ENCODE measurements at regions not wholly inside any gene's neighbourhood (a gene's known extent, or its start where the extent isn't known, plus 50 kb on each side); places are given as distances from the start of the nearest gene placed in this dataset.
A peak's percentile ranks its signal among the peaks of the same experiment; 100 is the strongest.

DNA sequence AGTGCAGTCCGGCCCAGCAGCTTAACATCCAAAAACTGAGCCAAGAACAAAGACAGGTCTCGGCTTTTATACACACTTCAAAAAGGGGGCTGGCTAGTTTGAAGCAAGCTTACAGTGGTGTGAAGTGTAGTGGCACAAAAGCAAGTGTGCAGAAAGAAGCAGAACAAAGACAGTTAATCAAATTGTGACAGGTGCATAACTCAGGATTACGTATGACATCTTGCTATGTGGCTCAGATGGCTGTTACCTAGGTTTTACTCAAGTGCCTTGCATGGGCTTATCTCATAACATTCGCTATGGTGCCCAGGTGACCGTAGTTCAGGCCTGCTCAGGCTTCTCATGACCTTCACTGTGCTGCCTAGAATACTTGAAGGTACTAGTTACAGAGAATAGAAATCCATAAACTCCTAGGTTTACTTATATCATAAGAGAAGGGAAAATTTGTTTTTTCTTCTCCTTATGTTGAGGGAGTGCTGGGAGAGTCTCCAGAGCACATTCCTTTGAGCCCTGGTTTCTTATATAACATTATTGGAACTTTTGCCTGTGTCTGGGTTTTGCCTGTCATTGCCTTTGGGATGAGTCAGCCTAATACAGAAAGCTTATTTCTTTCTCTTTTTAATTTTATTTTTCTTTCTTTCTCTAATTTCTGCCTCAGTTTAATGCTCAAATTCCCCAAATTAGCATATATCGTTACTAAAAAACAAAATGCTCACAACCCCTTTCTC lies 1629.1 kb upstream of the PCDH20 start:
- no peaks in the 10 kb centered on the region; the same call in 1 of the 2 replicates for H3K36me3 ChIP-seq (ENCODE audit: low read length)
- H3F3A ChIP-seq (ENCODE audit: insufficient read depth) = no peaks in the 10 kb centered on the region
- peak overlapping the region; percentile 59 for H2AFZ ChIP-seq (ENCODE audit: low read depth, low read length, severe bottlenecking)

DNA sequence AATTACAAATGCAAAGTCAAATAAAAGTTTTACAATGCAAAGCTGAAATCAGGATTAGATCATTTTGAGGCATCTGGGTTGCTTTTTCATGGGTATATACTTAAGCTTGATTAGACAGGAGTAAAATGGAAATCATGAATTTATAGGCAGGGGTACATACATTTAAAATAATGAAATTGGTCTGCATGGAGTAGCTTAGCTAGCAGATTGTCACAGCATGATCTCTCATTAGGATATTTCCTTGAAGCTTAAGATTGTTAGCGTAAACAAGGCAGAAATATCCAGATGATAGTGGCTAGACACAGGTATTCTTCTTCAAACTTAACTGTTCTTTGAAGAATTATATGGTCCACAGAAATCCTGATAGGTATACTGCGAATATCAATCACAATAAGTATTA lies 1627.0 kb upstream of the PCDH20 start:
- Histone ChIP-seq H3K79me2 (ENCODE audit: insufficient read depth, low read length) (no peaks in the 10 kb centered on the region), H3K4me3 (ENCODE audit: insufficient read depth, low read length, poor library complexity, severe bottlenecking) (no peak overlapping the region), H3K4me2 (ENCODE audit: low read depth, low read length, poor library complexity, severe bottlenecking) (no peak overlapping the region), H3K9ac (ENCODE audit: low read length) (no peak overlapping the region), H3K27ac (ENCODE audit: low read depth, low read length) (no peak overlapping the region), H3F3A (ENCODE audit: insufficient read depth) (no peaks in the 10 kb centered on the region), H4K20me1 (ENCODE audit: low read depth, low read length) (no peaks in the 10 kb centered on the region), H3K9me2 (replicated peaks; ENCODE audit: insufficient read depth, low read length) (no peaks in the 10 kb centered on the region), H3K9me3 (ENCODE audit: insufficient read depth, low read length) (no peaks in the 10 kb centered on the region; the same call in 1 of the 2 replicates), H3K36me3 (ENCODE audit: low read length) (no peaks in the 10 kb centered on the region), H2AFZ (ENCODE audit: low read depth, low read length, severe bottlenecking) (no peak overlapping the region), H3K27me3 (ENCODE audit: low read length) (no peaks in the 10 kb centered on the region)
- TF ChIP-seq EZH2phosphoT487 (conservative IDR thresholded peaks at IDR 0.05; ENCODE audit: low read length) = no peak
- TF ChIP-seq, protein P1, sequence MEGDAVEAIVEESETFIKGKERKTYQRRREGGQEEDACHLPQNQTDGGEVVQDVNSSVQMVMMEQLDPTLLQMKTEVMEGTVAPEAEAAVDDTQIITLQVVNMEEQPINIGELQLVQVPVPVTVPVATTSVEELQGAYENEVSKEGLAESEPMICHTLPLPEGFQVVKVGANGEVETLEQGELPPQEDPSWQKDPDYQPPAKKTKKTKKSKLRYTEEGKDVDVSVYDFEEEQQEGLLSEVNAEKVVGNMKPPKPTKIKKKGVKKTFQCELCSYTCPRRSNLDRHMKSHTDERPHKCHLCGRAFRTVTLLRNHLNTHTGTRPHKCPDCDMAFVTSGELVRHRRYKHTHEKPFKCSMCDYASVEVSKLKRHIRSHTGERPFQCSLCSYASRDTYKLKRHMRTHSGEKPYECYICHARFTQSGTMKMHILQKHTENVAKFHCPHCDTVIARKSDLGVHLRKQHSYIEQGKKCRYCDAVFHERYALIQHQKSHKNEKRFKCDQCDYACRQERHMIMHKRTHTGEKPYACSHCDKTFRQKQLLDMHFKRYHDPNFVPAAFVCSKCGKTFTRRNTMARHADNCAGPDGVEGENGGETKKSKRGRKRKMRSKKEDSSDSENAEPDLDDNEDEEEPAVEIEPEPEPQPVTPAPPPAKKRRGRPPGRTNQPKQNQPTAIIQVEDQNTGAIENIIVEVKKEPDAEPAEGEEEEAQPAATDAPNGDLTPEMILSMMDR (IDR thresholded peaks at IDR 0.05; ENCODE audit: insufficient read depth, low read length, poor library complexity, severe bottlenecking) = no peak

More for the DNA sequence above, 1629.1 kb upstream of the PCDH20 start:
- H3K27me3 ChIP-seq (ENCODE audit: low read length) = no peaks in the 10 kb centered on the region
- TF ChIP-seq EZH2phosphoT487 (conservative IDR thresholded peaks at IDR 0.05; ENCODE audit: low read length) = no peak
- TF ChIP-seq, protein P1 (IDR thresholded peaks at IDR 0.05; ENCODE audit: insufficient read depth, low read length, poor library complexity, severe bottlenecking) = no peak
- H3K9me3 ChIP-seq (ENCODE audit: insufficient read depth, low read length) = no peaks in the 10 kb centered on the region
- H3K9me2 ChIP-seq (replicated peaks; ENCODE audit: insufficient read depth, low read length) = no peaks in the 10 kb centered on the region
- no peak overlapping the region for H3K4me3 ChIP-seq (ENCODE audit: insufficient read depth, low read length, poor library complexity, severe bottlenecking)
- H3K79me2 ChIP-seq (ENCODE audit: insufficient read depth, low read length) = no peaks in the 10 kb centered on the region
- H4K20me1 ChIP-seq (ENCODE audit: low read depth, low read length) = no peaks in the 10 kb centered on the region
- no peak overlapping the region for H3K27ac ChIP-seq (ENCODE audit: low read depth, low read length)
- H3K9ac ChIP-seq (ENCODE audit: low read length) = no peak overlapping the region
- H3K4me2 ChIP-seq (ENCODE audit: low read depth, low read length, poor library complexity, severe bottlenecking) = no peak overlapping the region

DNA sequence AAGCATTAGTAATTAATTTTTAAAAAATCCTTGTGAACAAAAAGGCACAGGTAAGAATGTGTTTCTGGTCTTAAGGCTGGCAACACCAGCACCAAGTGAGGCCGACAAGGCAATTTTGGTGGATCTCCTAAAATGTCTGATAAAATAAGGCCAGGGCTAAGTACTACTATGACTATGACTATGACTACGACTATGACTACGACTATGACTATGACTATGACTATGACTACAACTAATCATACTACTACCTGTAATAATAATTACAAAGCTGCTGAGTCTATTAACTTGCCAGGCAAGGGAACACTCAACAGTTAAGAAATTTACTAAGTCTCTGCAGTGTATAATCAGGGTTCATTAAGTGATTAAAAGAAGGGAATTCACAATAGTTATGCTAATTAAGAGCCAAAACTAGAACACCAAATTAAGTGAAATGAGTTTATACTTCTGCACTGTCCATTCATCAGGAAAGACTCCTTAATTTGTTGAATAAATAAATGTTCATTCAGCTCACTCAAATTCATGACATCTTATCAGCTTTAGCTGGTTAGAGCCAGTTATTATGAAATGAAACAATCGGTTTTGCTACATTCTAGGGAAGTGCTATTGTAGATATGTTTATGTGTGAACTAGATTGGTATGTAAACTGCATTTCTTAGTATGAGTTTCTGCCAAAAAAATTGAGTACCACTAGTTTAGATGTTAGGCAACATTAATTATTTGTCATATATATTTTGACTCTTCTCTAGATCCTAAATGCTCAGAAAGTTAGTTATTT lies 1626.2 kb upstream of the PCDH20 start:
- Histone ChIP-seq H3K9me3 (ENCODE audit: insufficient read depth, low read length) (no peaks in the 10 kb centered on the region; the same call in 1 of the 2 replicates), H3K27ac (ENCODE audit: low read depth, low read length) (no peak overlapping the region), H3K9me2 (replicated peaks; ENCODE audit: insufficient read depth, low read length) (no peaks in the 10 kb centered on the region), H3K27me3 (ENCODE audit: low read length) (no peaks in the 10 kb centered on the region), H3F3A (ENCODE audit: insufficient read depth) (no peaks in the 10 kb centered on the region), H3K4me2 (ENCODE audit: low read depth, low read length, poor library complexity, severe bottlenecking) (no peak overlapping the region), H4K20me1 (ENCODE audit: low read depth, low read length) (no peaks in the 10 kb centered on the region), H2AFZ (ENCODE audit: low read depth, low read length, severe bottlenecking) (peak overlapping the region; percentile 6), H3K79me2 (ENCODE audit: insufficient read depth, low read length) (no peaks in the 10 kb centered on the region), H3K36me3 (ENCODE audit: low read length) (no peaks in the 10 kb centered on the region), H3K9ac (ENCODE audit: low read length) (no peak overlapping the region), H3K4me3 (ENCODE audit: insufficient read depth, low read length, poor library complexity, severe bottlenecking) (no peak overlapping the region)
- TF ChIP-seq, protein P1 (IDR thresholded peaks at IDR 0.05; ENCODE audit: insufficient read depth, low read length, poor library complexity, severe bottlenecking) = no peak
- TF ChIP-seq EZH2phosphoT487 (conservative IDR thresholded peaks at IDR 0.05; ENCODE audit: low read length) = no peak

Data from SU-DHL-6 (cell line).